A549 (cell line): ENCODE measurements at regions not wholly inside any gene's neighbourhood (a gene's known extent, or its start where the extent isn't known, plus 50 kb on each side); places are given as distances from the start of the nearest gene placed in this dataset.

Experiments
- CHD2 ChIP-seq: fragments of 150-350 bp; IDR thresholded peaks from 2 replicates; pipeline ENCODE4 v1.6.1; 2014; ENCODE audit warnings: low read length; ENCODE audit not compliant: partially characterized antibody
- FOSL2 ChIP-seq, 2 experiments: fragments of 450-650 bp in 1 of 2; fragments of >200 bp in 1 of 2; sonication (Bioruptor Twin) in 1 of 2; formaldehyde crosslinking; IDR thresholded peaks; 2 replicates each; pipeline versions ENCODE4 v1.5.0 to v1.6.1; 2016 to 2020; ENCODE audit warnings: mild to moderate bottlenecking in 1 of 2, moderate library complexity in 1 of 2
- RCOR1 ChIP-seq: fragments of 150-350 bp; IDR thresholded peaks from 2 replicates; pipeline ENCODE4 v1.6.1; 2014; ENCODE audit warnings: antibody characterized with exemption, low read length, low read depth
- TF ChIP-seq, protein P1 (sequence below): fragments of >200 bp; sonication (Bioruptor Twin); formaldehyde crosslinking; IDR thresholded peaks from 3 replicates; pipeline ENCODE4 v1.5.1; 2016

- TF ChIP-seq CHD2, result no peak
- TF ChIP-seq, protein P1, sequence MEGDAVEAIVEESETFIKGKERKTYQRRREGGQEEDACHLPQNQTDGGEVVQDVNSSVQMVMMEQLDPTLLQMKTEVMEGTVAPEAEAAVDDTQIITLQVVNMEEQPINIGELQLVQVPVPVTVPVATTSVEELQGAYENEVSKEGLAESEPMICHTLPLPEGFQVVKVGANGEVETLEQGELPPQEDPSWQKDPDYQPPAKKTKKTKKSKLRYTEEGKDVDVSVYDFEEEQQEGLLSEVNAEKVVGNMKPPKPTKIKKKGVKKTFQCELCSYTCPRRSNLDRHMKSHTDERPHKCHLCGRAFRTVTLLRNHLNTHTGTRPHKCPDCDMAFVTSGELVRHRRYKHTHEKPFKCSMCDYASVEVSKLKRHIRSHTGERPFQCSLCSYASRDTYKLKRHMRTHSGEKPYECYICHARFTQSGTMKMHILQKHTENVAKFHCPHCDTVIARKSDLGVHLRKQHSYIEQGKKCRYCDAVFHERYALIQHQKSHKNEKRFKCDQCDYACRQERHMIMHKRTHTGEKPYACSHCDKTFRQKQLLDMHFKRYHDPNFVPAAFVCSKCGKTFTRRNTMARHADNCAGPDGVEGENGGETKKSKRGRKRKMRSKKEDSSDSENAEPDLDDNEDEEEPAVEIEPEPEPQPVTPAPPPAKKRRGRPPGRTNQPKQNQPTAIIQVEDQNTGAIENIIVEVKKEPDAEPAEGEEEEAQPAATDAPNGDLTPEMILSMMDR, result no peak
- TF ChIP-seq FOSL2 (IDR thresholded peaks at IDR 0.05), result no peak
- TF ChIP-seq FOSL2 (CRISPR knock-in tag; IDR thresholded peaks at IDR 0.05), result no peak
- no peak for TF ChIP-seq RCOR1
Observed at GRCh38 chr6:90457867-90458259, 129.0 kb downstream of the MAP3K7 start.
